Mucosa of descending colon (tissue), 3 donors: ENCODE measurements at regions not wholly inside any gene's neighbourhood (a gene's known extent, or its start where the extent isn't known, plus 50 kb on each side); places are given as distances from the start of the nearest gene placed in this dataset.

Source experiments
- ATAC-seq: fragments of 200-7000 bp; cut with Tn5 transposase; one replicate; pipeline ENCODE4 v1.9.1; 2020; ENCODE audit warnings: mild to moderate bottlenecking, moderate library complexity
- DNase-seq, 3 donors: peaks; one replicate each; pipeline ENCODE4 v3.0.0-alpha.2; 2020
- H3K36me3 ChIP-seq: fragments of 200-600 bp; one replicate; pipeline ENCODE4 v1.8.0; 2021; ENCODE audit warnings: low read depth, mild to moderate bottlenecking
- H3K4me1 ChIP-seq: fragments of 200-600 bp; one replicate; pipeline ENCODE4 v1.8.0; 2021; ENCODE audit warnings: low read depth, mild to moderate bottlenecking
- H3K4me3 ChIP-seq: fragments of 200-600 bp; one replicate; pipeline ENCODE4 v1.8.0; 2021; ENCODE audit warnings: mild to moderate bottlenecking
- H3K9me3 ChIP-seq: fragments of 200-600 bp; one replicate; pipeline ENCODE4 v1.8.0; 2021; ENCODE audit warnings: mild to moderate bottlenecking
- intact Hi-C, 2 donors: fragments of 100-400 bp; cut with DNase I in 1 of 2; cut with micrococcal nuclease in 1 of 2; formaldehyde crosslinking; loops; one replicate each; pipeline versions ENCODE4 v1.11.0 to v1.11.1; 2022; cut with DNase I, micrococcal nuclease
- TF ChIP-seq, protein P1 (sequence below): fragments of 200-600 bp; IDR thresholded peaks from one replicate; pipeline ENCODE4 v1.8.0; 2022; ENCODE audit warnings: antibody characterized with exemption, mild to moderate bottlenecking
- donor health status: DM: no; HTN: no; CAD: no; lungs with moderate emphysema.
- donor health status: DM: no; HTN: no; CAD: no.
- donor health status: DM: no; HTN: yes; CAD: no.

DNA sequence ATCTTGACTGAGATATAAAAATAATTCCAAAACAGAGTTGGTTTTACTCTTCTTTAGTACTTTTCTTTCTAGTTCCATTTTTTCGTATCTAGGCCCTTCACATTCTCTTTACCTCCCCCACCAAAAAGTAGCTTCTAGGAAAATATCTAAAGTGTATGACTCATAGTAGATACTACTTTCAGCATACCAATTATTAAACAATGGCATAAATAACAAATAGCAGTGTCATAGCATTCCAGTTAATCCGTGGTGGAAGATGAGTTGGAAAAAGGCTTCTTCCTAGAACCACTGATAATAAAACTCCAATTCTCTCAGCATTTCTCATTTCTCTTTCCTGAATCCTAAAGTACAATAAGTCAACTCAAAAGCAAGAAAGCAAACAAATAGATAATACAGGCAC is 859.0 kb upstream of the B3GALT2 start:
- Histone ChIP-seq H3K4me1 (no peaks in the 10 kb centered on the region), H3K4me3 (no peak overlapping the region), H3K9me3 (no peaks in the 10 kb centered on the region), H3K36me3 (no peaks in the 10 kb centered on the region)
- intact Hi-C loops, result no loop called here
- no peak for ATAC-seq
- TF ChIP-seq, protein P1, sequence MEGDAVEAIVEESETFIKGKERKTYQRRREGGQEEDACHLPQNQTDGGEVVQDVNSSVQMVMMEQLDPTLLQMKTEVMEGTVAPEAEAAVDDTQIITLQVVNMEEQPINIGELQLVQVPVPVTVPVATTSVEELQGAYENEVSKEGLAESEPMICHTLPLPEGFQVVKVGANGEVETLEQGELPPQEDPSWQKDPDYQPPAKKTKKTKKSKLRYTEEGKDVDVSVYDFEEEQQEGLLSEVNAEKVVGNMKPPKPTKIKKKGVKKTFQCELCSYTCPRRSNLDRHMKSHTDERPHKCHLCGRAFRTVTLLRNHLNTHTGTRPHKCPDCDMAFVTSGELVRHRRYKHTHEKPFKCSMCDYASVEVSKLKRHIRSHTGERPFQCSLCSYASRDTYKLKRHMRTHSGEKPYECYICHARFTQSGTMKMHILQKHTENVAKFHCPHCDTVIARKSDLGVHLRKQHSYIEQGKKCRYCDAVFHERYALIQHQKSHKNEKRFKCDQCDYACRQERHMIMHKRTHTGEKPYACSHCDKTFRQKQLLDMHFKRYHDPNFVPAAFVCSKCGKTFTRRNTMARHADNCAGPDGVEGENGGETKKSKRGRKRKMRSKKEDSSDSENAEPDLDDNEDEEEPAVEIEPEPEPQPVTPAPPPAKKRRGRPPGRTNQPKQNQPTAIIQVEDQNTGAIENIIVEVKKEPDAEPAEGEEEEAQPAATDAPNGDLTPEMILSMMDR, result no peak
- no peak for DNase-seq

DNA sequence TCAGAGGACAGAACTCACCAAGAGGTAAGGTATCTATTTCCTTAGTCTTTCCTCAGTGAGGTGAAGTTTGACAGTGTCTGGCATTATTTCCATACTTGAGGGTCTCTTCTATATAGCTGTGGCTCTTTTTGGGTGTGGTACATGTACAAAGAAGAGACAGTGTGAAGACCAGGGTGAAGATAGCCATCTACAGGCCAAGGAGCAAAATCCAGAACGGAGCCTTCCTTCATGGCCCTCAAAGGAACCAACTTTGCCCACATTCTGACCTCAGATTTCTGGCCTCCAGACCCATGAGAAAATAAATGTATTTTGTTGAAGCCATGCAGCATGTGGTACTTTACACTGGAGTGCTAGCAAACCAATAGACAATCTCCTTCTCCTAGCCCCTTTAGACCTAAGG is 858.5 kb upstream of the B3GALT2 start:
- Histone ChIP-seq H3K9me3 (no peaks in the 10 kb centered on the region), H3K36me3 (no peaks in the 10 kb centered on the region), H3K4me3 (no peak overlapping the region), H3K4me1 (no peaks in the 10 kb centered on the region)
- DNase-seq (no peak), ATAC-seq (no peak)
- intact Hi-C loops, result no loop called here
- TF ChIP-seq, protein P1, result no peak

DNA sequence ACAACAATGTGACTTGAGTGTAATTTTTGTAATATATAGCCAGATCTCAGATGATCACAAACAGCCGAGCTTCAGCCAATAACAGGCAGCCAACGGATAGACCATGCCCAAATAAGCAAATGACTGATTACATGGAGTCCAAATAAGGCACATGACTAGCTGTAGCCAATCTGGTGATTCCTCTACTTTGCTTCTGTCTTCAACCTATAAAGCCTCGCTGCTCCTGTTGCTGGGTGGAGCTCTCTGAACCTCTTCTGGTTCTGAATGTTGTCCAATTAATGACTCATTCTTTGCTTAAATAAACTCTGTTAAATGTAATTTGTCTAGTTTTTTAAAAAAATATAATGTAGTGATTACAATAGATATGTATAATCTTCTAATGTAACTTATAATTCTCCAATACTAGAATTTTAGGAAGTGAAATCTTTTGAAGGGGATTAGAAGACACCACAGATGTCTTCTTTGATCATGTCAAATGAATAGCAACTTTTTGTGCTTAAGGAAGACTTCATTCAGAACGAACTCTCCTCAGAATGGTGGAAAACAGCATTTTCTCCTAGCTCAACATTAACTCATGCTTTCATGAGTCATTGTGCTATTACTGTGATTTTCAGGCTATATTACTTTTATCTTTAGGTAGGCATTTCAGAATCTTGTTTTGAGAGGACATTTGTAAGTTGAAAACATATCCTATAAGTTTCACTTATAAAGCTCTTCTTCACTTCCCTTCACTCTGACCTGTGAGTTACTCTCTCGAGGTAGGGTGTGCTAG is 857.8 kb upstream of the B3GALT2 start:
- no peak overlapping the region for H3K4me3 ChIP-seq
- no peaks in the 10 kb centered on the region for H3K36me3 ChIP-seq
- H3K9me3 ChIP-seq, result no peaks in the 10 kb centered on the region
- no peak for ATAC-seq
- intact Hi-C loops, result no loop called here
- TF ChIP-seq, protein P1, result no peak
- H3K4me1 ChIP-seq, result no peaks in the 10 kb centered on the region
- no peak for DNase-seq

DNA sequence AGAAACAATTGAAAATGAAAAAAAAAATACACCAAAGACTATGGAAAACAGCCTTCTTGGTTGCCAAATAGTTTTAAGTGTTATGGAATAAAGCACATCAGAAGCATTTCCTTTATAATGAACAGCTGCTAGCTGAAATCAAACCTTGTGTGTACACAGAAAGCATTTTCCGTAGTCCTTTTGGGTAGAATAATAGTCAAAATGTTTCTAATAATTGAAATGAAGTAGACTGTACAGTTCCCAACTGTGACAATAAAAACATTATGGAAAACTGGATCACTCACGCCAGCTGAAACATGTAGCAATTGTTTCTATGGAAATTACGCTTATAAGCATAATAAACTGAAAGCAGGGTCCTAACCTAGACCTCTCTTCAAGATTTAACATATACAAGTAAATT is 856.3 kb upstream of the B3GALT2 start:
- H3K4me1 ChIP-seq, result no peaks in the 10 kb centered on the region
- no peak overlapping the region for H3K4me3 ChIP-seq
- H3K9me3 ChIP-seq, result no peaks in the 10 kb centered on the region
- H3K36me3 ChIP-seq, result no peaks in the 10 kb centered on the region
- DNase-seq (no peak), ATAC-seq (no peak)
- TF ChIP-seq, protein P1, result no peak
- intact Hi-C loops, result no loop called here

DNA sequence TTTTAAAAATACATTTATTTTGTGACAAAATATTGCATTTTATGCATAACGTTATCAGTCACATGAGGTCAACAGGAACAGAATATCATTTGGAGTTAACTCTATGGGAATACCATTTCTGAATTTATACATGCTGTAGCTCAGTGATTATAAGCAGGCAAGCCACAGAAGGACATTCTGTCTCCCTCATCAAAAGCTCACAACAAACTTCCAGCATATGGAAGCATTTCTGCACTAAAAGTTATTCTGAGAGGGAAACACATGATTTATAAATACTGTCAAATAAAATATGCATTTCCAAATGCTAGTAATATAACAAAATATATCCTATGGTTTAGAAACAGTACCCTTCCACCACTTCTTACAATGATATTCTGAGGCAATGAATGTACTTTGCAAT is 854.1 kb upstream of the B3GALT2 start:
- Histone ChIP-seq H3K4me1 (no peaks in the 10 kb centered on the region), H3K9me3 (no peaks in the 10 kb centered on the region), H3K4me3 (no peak overlapping the region), H3K36me3 (no peaks in the 10 kb centered on the region)
- DNase-seq, result no peak
- TF ChIP-seq, protein P1, result no peak
- ATAC-seq, result no peak
- intact Hi-C loops, result no loop called here

DNA sequence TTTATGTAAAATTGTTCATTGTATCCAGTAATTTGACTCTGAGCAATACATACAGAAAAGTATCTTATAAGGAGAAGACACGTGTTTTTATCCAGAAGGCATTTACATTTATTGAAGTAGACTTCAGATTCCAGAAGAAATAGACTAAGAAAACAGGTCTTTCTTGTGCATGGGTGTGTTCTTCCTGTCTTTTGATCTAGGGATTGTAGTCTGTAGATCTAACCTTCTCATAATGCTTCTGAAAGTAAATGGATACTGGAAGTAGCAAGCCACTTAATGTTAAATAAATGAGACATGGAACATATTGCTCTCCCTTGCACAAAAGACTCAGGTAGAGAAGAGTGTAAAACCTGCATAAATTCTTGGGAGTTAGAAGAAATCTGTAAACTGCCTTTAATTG is 853.2 kb upstream of the B3GALT2 start:
- no peak overlapping the region for H3K4me3 ChIP-seq
- DNase-seq (no peak), ATAC-seq (no peak)
- TF ChIP-seq, protein P1, result no peak
- H3K9me3 ChIP-seq, result no peaks in the 10 kb centered on the region
- no peaks in the 10 kb centered on the region for H3K36me3 ChIP-seq
- intact Hi-C loops, result no loop called here
- no peaks in the 10 kb centered on the region for H3K4me1 ChIP-seq
